Left renal cortex interstitium (tissue), 4 donors: ENCODE measurements at regions not wholly inside any gene's neighbourhood (a gene's known extent, or its start where the extent isn't known, plus 50 kb on each side); places are given as distances from the start of the nearest gene placed in this dataset.

Experiments used
- DNase-seq, 4 donors: peaks; one replicate each; pipeline ENCODE4 v3.0.0-alpha.2; 2013; ENCODE audit warnings: low read depth in 4 of 4, low spot score in 2 of 4, missing footprints in 1 of 4

DNA sequence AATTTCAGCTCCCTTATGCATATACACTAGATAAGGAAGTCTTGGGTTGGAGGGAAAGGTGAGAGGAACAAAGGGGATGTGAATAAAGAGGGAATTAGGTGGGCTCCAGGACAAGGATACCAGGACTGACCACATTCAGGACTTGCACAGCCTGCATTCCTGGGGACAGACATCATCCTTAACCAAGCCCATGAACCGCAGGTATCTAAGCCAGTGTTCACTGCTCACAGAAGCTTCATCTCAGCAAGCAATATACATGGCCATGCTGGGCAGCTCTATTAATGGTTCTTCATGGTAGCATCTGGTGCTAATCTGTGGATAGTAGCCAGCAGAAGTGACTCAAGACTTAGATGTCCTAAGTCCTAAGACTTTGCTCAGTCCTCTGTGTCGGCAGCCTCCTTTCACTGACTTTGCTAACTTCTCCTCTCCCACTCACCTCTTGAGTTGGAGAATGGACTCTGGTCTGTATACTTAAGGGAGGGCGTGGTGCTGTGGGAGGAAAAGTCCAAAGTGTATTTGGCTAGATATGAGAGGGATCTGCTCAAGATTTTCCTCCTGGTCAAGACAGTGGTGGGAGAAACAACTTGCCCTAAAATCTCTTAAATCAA, 136.1 kb downstream of the ASCL1 start:
- no peak for DNase-seq

- no peak for DNase-seq
Measured at GRCh38 chr12:103097496-103097895, 140.0 kb downstream of the ASCL1 start.

DNA sequence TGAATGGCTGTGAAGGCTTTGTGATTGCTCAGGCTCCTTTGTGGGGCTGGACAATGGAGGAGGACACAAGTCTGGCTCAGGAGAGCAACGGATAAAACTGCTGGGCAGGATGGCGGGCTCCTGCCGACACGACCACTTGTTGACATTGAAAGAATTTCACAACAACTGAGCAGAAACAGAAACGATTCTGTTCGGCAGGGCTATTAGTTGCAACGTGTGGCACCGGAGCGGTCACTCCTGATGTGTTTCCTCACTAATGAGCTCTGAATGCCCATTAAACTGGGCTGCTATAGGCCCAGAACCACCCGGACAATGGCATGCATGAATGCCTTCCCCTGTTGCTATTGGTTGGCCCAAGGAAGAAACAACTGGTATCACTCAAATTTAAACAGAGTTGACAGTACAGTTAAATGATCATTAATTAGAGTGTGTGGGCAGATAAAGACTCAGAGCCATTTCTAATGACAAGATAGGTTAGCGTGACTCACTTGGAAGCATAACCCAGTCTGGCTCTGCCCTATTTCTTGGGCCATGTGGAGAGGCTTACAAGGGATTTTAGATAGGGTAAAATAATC, 142.9 kb downstream of the ASCL1 start:
- DNase-seq, result no peak

GRCh38 chr12:103102225-103102744, 144.8 kb downstream of the ASCL1 start:
- DNase-seq, result no peak

DNA sequence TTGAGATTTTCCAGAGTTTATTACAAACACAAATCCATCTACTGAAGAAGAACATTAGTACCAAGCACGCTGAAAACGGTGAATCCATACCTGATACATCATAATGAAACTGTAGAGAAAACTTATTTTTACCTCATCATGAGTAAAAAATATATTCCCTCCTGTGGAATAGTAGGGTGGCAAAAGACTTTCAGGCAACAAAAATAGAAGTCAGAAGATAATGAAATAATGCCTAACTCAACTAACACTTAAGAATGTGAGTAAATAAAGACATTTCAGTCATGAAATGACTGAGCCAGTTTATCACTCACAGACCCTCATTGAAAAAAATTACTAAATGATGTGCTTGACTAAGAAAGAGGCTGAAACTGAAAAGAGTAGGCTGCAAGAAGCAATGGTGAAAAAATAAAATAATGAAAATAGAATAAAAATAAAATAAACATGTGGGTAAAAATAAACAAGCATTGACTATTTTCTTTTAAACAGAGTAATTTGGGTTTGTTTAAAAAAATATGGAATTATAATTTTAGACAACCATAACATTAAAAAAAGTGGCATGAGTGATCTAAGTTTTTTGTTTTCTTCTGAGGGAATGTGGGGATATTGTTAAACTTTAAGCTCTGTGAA, 148.6 kb downstream of the ASCL1 start:
- DNase-seq, result no peak

DNA sequence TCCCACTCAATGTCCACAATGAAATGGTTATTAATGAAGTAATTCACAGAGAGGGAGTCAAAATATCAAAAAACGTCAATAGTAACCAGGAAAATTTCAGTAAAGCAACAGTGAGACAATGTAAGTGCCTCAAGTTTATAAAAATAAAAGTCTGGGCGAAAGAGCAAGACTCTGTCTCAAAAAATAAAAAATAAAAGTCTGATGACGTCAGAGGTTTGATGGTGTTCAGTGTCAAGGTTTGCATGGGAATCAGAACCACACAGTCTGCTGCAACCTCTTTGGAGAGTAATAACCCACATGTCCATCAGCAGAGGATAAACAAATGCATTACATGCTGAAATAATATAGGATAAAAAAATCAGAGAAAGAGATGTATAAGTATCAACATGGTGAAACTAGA, 152.4 kb downstream of the ASCL1 start:
- DNase-seq, result no peak

- no peak for DNase-seq
Measured at GRCh38 chr12:103114296-103115055, 157.0 kb downstream of the ASCL1 start.

DNA sequence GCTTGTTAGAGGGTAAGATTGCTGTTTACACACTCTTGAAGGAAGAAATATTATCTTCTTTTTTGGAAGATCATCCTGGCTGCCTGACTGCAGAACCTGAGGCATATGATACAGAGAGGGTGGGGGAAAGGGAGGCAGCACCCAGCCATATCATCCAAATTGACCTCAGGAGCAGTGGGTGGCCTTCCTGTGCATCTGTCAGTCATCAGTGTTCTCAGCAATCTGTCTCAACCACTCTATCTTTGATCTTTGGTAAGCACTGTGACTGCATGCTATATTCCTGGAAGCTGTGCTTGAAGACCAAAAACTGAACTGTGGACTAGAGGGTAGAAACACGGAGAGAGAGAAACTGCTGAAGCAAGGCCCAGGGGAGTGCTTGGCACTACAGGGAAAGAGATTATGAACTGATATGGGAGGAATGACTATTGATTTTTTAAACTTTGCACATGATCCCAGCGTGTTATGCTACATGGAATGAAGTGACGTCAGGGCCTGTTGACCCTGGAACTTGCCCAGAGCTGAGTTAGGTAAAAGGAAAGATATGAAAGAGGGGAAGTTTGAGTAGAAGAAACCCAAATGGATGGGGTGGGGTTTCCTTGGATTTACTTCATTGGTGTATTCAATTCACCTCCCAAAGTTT, 171.5 kb downstream of the ASCL1 start:
- no peak for DNase-seq

- DNase-seq, result no peak
Measured at GRCh38 chr12:103130564-103130963, 173.1 kb downstream of the ASCL1 start.

- DNase-seq, result no peak
Measured at GRCh38 chr12:103138538-103138937, 181.1 kb downstream of the ASCL1 start.

DNA sequence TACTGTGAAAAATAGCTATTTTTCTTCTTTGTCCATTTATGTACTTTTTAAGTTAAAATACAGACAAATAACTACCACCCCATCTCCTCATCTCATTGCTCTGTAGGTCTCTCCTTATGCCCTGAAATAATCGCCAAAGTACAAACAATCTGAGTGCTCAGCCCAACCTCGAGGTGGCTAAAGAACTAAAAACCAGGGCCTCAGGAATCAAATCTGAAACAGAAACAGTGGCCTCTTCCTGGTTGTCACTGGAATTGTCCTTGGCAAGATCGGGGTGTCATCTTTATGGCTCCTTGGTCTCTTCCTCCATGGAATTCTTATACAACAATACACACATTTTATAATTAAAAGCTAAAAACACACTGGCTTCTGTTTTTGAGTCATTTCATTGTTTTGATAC, 182.4 kb downstream of the ASCL1 start:
- no peak for DNase-seq

DNA sequence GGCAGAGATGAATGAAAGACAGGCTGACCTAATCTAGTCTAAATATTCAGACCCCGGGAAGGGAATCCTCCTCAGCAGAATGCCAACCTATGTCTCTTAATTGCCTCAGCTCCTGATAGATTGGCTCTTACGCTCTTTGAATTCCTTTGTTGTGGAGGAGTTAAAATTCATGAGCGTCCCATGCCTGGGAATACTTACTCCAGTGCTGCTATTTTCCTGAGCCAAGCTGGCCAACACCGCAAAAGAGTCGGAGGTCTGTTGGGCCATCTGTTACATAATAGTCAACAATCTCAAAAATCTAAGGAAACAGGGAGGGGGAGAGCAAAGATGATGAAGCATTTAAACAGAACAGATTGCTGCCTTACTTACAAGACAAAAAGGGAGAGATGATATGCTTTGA, 182.8 kb downstream of the ASCL1 start:
- no peak for DNase-seq

- no peak for DNase-seq
Measured at GRCh38 chr12:103144278-103144677, 186.8 kb downstream of the ASCL1 start.

DNA sequence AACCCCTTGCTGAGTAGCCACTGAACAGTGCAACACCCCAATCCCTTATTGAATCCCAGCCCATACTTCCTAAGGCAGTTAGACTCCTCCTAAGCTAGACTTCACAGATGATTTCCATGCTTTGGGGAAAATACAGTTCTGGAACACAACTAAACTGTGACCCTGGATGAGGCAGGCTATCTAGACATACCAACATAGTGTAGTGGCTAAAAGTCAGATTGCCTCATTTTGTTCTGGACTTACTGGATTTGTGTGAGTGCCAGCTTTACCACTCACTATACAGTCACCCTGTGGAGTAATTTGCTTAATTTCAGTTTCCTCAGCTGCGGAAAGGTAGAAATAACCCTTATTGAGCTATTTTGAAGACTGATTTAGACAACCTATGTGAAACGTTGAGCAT, 203.1 kb downstream of the ASCL1 start:
- DNase-seq, result no peak

DNA sequence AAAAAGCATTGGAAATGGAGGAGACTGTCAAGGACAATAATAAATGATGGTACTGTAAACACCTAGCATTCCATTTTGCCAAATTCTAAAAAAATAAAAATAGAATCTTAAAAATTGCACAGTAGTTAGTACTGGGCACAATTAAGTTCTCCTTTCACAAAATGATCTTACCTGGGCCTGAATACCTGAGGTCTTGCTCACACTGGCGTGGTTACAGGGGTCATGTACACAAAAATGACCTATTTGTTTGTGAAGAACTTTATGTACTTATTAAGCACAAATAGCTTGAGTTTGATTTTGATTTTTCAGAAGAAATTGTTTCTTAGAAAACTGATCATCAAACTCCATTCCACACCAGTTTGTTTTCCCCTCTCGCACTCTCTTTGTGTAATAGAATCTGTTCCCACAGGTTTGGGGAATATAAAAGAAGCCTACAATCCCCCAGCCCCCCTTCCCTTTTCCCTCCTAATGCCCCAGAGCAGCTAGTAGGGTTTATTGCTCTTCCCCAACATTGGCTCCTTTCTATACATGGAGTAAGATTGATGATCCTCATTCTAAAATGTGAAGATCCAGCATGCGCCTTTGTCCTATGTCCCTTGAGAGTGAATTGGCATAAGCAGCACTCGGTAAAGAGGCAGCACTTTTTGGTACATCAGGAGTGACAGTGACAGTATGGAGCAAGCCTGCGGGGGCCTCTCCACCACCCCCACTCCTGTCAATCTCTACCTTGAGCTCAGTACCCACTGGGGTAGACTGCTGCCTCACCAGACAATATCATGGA, 204.3 kb downstream of the ASCL1 start:
- DNase-seq, result no peak

DNA sequence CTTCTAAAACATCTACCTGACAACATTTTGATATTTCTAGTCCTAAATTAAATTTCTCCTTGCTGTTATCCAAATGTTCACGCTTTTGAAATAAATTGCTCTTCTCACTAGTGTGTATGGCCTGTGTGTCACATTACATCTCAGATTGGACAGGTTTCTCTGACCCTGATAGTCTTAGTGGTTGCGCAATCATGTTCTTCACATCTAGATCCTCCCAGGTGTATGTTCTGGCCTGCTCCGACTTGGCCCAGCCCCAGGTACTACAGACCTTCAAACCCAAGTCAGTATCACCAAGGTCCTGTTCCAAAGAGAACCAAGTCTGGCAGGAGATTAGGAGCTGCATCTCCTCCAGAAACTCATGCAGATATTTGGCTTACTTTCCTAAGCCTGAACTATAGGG, 209.5 kb downstream of the ASCL1 start:
- DNase-seq, result no peak

DNA sequence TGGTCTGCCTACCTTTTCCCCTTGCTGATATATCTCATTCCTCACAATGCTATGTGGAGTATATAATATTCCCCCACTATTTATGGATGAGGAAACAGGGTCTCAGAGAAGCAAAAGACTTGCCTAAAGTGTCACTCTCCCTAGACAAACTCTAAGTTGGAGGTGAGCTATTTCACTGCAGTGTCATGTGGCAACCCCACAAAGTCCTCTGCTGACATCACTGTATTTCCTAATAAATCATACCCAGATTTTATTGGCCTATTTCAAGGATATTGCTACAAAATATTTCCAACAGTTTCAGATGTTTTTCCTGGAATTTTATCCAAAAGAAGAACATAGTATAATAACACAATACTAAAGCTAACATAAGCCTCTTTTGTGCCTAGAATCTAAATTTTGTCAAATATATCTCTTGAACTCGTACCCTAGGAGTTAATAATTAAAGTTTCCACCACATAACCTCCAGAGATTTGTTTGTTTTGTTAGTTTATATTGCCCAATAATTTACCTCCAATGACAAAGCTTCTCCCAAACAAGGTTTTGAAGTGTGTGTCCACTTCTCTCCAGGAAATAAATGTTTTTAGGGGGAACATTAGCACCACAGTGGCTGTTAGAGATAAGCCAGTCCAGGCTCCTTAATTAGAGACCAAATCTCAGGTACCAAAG, 215.1 kb downstream of the ASCL1 start:
- DNase-seq, result no peak

- no peak for DNase-seq
Measured at GRCh38 chr12:103175625-103176024, 218.2 kb downstream of the ASCL1 start.

GRCh38 chr12:103177639-103178255, 220.3 kb downstream of the ASCL1 start:
- DNase-seq, result no peak
